NB4 (cell line): ENCODE measurements at regions not wholly inside any gene's neighbourhood (a gene's known extent, or its start where the extent isn't known, plus 50 kb on each side); places are given as distances from the start of the nearest gene placed in this dataset.

Experiments
- CTCF ChIP-seq: IDR thresholded peaks from one replicate; pipeline ENCODE4 v1.5.1; 2012; ENCODE audit warnings: low read depth, low read length
- MYC ChIP-seq: IDR thresholded peaks from 2 replicates; pipeline ENCODE4 v1.6.1; 2011; ENCODE audit warnings: low read depth, low read length
- POLR2A ChIP-seq: IDR thresholded peaks from 2 replicates; pipeline ENCODE4 v1.6.1; 2011; ENCODE audit warnings: mild to moderate bottlenecking; ENCODE audit not compliant: insufficient read length; ENCODE audit errors: extremely low read depth

- TF ChIP-seq POLR2A (no peak), CTCF (no peak), MYC (no peak)
Observed at GRCh38 chr21:23093259-23093658, 2095.1 kb downstream of the NCAM2 start.
